22Rv1 (cell line): ENCODE measurements at regions not wholly inside any gene's neighbourhood (a gene's known extent, or its start where the extent isn't known, plus 50 kb on each side); places are given as distances from the start of the nearest gene placed in this dataset.

ENCODE experiments used
- H3K27ac ChIP-seq: fragments of 450-650 bp; 2 replicates; pipeline ENCODE4 v1.5.1; 2017
- ZFX ChIP-seq: fragments of 450-650 bp; IDR thresholded peaks from 2 replicates; pipeline ENCODE4 v1.6.1; 2017; ENCODE audit warnings: antibody characterized with exemption, borderline replicate concordance
- TF ChIP-seq, protein P1 (sequence below): fragments of 450-650 bp; IDR thresholded peaks from 2 replicates; pipeline ENCODE4 v1.5.1; 2017; ENCODE audit warnings: mild to moderate bottlenecking

DNA sequence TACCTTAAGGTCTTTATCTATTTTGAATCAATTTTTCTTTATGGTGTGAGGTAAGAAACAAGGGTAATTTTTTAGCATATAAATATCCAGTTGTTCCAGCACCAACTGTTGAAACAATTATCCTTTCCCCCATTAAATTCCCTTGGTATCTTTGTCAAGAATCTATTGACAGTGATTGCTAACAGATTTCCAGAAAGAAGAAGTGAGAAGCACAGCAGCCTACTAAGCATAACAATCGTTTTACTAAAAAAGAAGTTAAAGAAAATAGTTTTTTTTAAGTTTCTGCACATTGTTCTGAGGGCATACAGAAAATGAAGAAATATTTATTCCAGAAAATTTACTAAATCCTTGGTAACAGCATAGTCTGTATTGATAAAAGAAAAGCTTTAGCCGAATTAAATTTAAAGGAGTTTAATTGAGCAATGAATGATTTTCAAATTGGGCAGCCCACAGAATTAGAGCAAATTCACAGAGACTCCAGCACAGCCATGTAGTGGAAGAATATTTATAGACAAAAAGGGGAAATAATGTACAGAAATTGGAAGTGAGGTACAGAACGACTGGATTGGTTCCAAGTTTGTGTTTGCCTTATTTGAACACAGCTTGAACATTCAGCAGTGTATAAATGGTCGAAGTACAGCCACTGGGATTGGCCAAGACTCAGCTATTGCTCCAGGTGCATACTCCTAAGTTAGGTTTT, 97.9 kb upstream of the UST start:
- TF ChIP-seq, protein P1, sequence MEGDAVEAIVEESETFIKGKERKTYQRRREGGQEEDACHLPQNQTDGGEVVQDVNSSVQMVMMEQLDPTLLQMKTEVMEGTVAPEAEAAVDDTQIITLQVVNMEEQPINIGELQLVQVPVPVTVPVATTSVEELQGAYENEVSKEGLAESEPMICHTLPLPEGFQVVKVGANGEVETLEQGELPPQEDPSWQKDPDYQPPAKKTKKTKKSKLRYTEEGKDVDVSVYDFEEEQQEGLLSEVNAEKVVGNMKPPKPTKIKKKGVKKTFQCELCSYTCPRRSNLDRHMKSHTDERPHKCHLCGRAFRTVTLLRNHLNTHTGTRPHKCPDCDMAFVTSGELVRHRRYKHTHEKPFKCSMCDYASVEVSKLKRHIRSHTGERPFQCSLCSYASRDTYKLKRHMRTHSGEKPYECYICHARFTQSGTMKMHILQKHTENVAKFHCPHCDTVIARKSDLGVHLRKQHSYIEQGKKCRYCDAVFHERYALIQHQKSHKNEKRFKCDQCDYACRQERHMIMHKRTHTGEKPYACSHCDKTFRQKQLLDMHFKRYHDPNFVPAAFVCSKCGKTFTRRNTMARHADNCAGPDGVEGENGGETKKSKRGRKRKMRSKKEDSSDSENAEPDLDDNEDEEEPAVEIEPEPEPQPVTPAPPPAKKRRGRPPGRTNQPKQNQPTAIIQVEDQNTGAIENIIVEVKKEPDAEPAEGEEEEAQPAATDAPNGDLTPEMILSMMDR = no peak
- TF ChIP-seq ZFX = no peak

DNA sequence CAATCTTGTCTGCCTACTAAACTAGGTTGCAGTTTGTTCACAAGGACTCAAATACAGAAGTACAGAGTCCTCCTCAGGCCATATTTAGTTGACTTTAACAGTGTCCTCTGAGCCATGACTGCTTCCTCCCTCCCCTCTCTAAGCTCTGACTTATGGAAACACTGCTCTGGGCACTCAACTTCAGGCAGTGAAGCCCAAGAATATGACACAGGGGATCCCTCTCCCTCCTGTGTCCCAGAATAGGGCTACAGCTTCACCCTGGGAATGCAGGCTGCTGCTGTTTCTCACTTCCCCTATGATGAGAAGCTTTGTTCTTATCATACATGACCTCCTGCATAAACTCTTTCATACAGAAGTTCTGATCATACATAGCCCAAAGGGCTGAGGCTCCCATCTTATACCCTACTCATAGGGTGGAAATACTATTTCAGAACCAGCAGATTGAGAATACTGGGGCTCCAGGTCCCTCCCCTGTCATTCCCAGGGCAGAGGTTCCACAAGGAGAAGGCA, 97.3 kb upstream of the UST start:
- no peak overlapping the region for H3K27ac ChIP-seq
- TF ChIP-seq, protein P1 = no peak
- no peak for TF ChIP-seq ZFX

More for the DNA sequence above, 97.9 kb upstream of the UST start:
- no peak overlapping the region for H3K27ac ChIP-seq

DNA sequence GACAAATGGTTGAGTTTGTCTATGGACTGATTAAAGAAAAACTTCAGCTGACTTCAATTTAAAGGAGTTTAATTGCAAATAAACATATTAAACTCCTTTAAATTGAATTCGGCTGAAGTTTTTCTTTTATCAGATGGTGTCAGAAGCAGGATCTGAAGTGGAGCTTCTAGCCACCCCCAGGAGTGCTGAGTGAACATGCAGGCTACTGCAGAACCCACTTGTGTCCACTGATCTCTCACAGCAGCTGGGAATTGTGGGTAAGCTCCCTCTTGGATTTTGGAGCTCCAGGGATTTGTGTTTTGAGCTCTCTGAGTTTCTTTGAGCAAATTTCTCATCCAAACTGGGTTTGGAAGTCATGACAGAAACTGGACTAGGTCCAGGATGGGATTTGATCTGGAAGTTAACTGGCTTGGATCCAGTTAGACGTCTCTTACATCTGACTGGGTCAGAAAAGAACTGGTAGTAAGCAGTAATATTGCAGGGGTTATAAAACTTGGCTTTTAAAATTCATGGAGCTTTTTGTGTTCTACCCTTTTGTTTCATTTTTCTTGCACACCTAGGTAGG, 95.8 kb upstream of the UST start:
- H3K27ac ChIP-seq = no peak overlapping the region

DNA sequence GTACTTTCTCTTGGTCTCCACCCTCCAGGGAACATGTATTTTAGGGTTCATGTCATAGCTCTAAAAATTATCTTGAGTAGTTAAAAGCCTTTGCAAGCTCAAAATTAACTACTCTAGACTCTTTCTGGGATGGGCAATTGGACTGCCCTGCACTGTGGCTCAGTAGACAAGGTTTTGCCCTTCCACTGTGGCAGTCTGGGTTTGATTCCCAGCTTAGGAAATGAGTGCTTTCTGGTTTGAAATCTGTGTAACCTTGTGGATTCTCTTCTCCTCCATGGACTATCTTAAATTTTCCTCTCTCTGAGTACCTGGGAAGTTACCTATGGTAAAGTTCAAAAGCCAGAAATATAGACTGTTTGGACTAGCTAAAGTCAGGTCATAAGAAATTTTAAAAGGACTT, 94.6 kb upstream of the UST start:
- no peak for TF ChIP-seq ZFX
- TF ChIP-seq, protein P1 = no peak
- no peak overlapping the region for H3K27ac ChIP-seq

More for the DNA sequence above, 95.8 kb upstream of the UST start:
- TF ChIP-seq, protein P1 = no peak
- no peak for TF ChIP-seq ZFX

- H3K27ac ChIP-seq = no peak overlapping the region
- no peak for TF ChIP-seq ZFX
- TF ChIP-seq, protein P1 = no peak
These were observed 93.6 kb upstream of the UST start for GRCh38 chr6:148653138-148653776.

DNA sequence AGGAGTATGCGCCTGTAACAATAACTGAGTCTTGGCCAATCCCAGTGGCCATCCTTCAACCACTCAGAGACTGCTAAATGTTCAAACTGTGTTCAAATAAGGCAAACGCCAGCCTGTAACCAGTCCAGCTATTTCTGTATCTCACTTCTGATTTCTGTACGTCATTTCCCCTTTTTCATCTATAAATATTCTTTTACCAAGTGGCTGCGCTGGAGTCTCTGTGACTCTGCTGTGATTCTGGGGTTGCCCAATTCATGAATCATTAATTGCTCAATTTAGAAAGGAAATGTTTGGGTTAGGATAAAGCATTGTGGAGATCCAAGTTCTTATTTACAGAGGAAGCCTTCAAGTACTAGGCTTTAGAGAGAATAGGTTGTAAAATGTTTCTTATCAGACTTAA, 89.8 kb upstream of the UST start:
- TF ChIP-seq, protein P1 = no peak
- TF ChIP-seq ZFX = no peak
- H3K27ac ChIP-seq = no peak overlapping the region
